ENCODE measurements at regions not wholly inside any gene's neighbourhood (a gene's known extent, or its start where the extent isn't known, plus 50 kb on each side); places are given as distances from the start of the nearest gene placed in this dataset.

- peaks cover 27% of the 10 kb centered on the region for H3K27me3 Mint-ChIP-seq
- no peaks in the 10 kb centered on the region for H3K4me1 Mint-ChIP-seq (ENCODE audit: low read depth)
- H3K9me3 Mint-ChIP-seq = no peaks in the 10 kb centered on the region
- no peaks in the 10 kb centered on the region for H3K36me3 Mint-ChIP-seq (ENCODE audit: low read depth)
- H3K4me3 Mint-ChIP-seq = no peak overlapping the region
- H3K27ac Mint-ChIP-seq = no peak overlapping the region
Observed at GRCh38 chr15:61720197-61720704, 340.0 kb downstream of the VPS13C start.

GRCh38 chr15:61715082-61715481, 345.2 kb downstream of the VPS13C start:
- H3K36me3 Mint-ChIP-seq (ENCODE audit: low read depth) = no peaks in the 10 kb centered on the region

GRCh38 chr15:61712129-61712759, 348.0 kb downstream of the VPS13C start:
- peaks cover 3% of the 10 kb centered on the region for H3K27me3 Mint-ChIP-seq
- H3K9me3 Mint-ChIP-seq = no peaks in the 10 kb centered on the region
- no peaks in the 10 kb centered on the region for H3K36me3 Mint-ChIP-seq (ENCODE audit: low read depth)
- no peak overlapping the region for H3K27ac Mint-ChIP-seq
- H3K4me1 Mint-ChIP-seq (ENCODE audit: low read depth) = no peaks in the 10 kb centered on the region
- no peak overlapping the region for H3K4me3 Mint-ChIP-seq

More at GRCh38 chr15:61715082-61715481, 345.2 kb downstream of the VPS13C start:
- Mint-ChIP-seq H3K4me3 (no peak overlapping the region), H3K9me3 (no peaks in the 10 kb centered on the region), H3K27me3 (peaks cover 11% of the 10 kb centered on the region), H3K27ac (no peak overlapping the region), H3K4me1 (ENCODE audit: low read depth) (no peaks in the 10 kb centered on the region)

- Mint-ChIP-seq H3K27ac (no peak overlapping the region), H3K9me3 (no peaks in the 10 kb centered on the region), H3K4me3 (no peak overlapping the region), H3K36me3 (ENCODE audit: low read depth) (no peaks in the 10 kb centered on the region), H3K27me3 (peaks cover 29% of the 10 kb centered on the region), H3K4me1 (ENCODE audit: low read depth) (no peaks in the 10 kb centered on the region)
Observed at GRCh38 chr15:61702224-61703020, 357.8 kb downstream of the VPS13C start.

- Mint-ChIP-seq H3K36me3 (ENCODE audit: low read depth) (no peaks in the 10 kb centered on the region), H3K4me3 (no peak overlapping the region), H3K4me1 (ENCODE audit: low read depth) (no peaks in the 10 kb centered on the region), H3K9me3 (no peaks in the 10 kb centered on the region), H3K27me3 (peaks cover 32% of the 10 kb centered on the region), H3K27ac (no peak overlapping the region)
Observed at GRCh38 chr15:61701455-61701854, 358.8 kb downstream of the VPS13C start.

GRCh38 chr15:61700803-61701202, 359.4 kb downstream of the VPS13C start:
- Mint-ChIP-seq H3K27me3 (peaks cover 32% of the 10 kb centered on the region), H3K4me3 (no peak overlapping the region), H3K9me3 (no peaks in the 10 kb centered on the region), H3K4me1 (ENCODE audit: low read depth) (no peaks in the 10 kb centered on the region), H3K27ac (no peak overlapping the region), H3K36me3 (ENCODE audit: low read depth) (no peaks in the 10 kb centered on the region)

GRCh38 chr15:61697796-61698195, 362.5 kb downstream of the VPS13C start:
- Mint-ChIP-seq H3K9me3 (no peaks in the 10 kb centered on the region), H3K27ac (no peak overlapping the region), H3K4me1 (ENCODE audit: low read depth) (no peaks in the 10 kb centered on the region), H3K27me3 (peaks cover 37% of the 10 kb centered on the region), H3K4me3 (no peak overlapping the region), H3K36me3 (ENCODE audit: low read depth) (no peaks in the 10 kb centered on the region)

GRCh38 chr15:61689067-61689466, 371.2 kb downstream of the VPS13C start:
- H3K27ac Mint-ChIP-seq = no peak overlapping the region
- no peaks in the 10 kb centered on the region for H3K9me3 Mint-ChIP-seq
- no peaks in the 10 kb centered on the region for H3K4me1 Mint-ChIP-seq (ENCODE audit: low read depth)
- no peaks in the 10 kb centered on the region for H3K36me3 Mint-ChIP-seq (ENCODE audit: low read depth)
- peaks cover 17% of the 10 kb centered on the region for H3K27me3 Mint-ChIP-seq
- H3K4me3 Mint-ChIP-seq = no peak overlapping the region

- H3K9me3 Mint-ChIP-seq = no peaks in the 10 kb centered on the region
- no peaks in the 10 kb centered on the region for H3K36me3 Mint-ChIP-seq (ENCODE audit: low read depth)
- no peak overlapping the region for H3K4me3 Mint-ChIP-seq
- peaks cover 12% of the 10 kb centered on the region for H3K27me3 Mint-ChIP-seq
- no peak overlapping the region for H3K27ac Mint-ChIP-seq
- H3K4me1 Mint-ChIP-seq (ENCODE audit: low read depth) = no peaks in the 10 kb centered on the region
Observed at GRCh38 chr15:61687651-61688050, 372.6 kb downstream of the VPS13C start.

GRCh38 chr15:61687124-61687523, 373.1 kb downstream of the VPS13C start:
- Mint-ChIP-seq H3K4me3 (no peak overlapping the region), H3K9me3 (no peaks in the 10 kb centered on the region), H3K36me3 (ENCODE audit: low read depth) (no peaks in the 10 kb centered on the region), H3K27me3 (peaks cover 8% of the 10 kb centered on the region), H3K4me1 (ENCODE audit: low read depth) (no peaks in the 10 kb centered on the region), H3K27ac (no peak overlapping the region)

- peaks cover 6% of the 10 kb centered on the region for H3K27me3 Mint-ChIP-seq
- H3K9me3 Mint-ChIP-seq = no peaks in the 10 kb centered on the region
- no peaks in the 10 kb centered on the region for H3K36me3 Mint-ChIP-seq (ENCODE audit: low read depth)
- no peak overlapping the region for H3K27ac Mint-ChIP-seq
- no peaks in the 10 kb centered on the region for H3K4me1 Mint-ChIP-seq (ENCODE audit: low read depth)
- H3K4me3 Mint-ChIP-seq = no peak overlapping the region
Observed at GRCh38 chr15:61685971-61686370, 374.3 kb downstream of the VPS13C start.

- Mint-ChIP-seq H3K27ac (no peak overlapping the region), H3K9me3 (no peaks in the 10 kb centered on the region), H3K4me1 (ENCODE audit: low read depth) (no peaks in the 10 kb centered on the region), H3K4me3 (no peak overlapping the region), H3K36me3 (ENCODE audit: low read depth) (no peaks in the 10 kb centered on the region), H3K27me3 (peaks cover 4% of the 10 kb centered on the region)
Observed at GRCh38 chr15:61685534-61685933, 374.7 kb downstream of the VPS13C start.

- H3K36me3 Mint-ChIP-seq (ENCODE audit: low read depth) = no peaks in the 10 kb centered on the region
- no peaks in the 10 kb centered on the region for H3K9me3 Mint-ChIP-seq
- H3K4me3 Mint-ChIP-seq = no peak overlapping the region
- H3K4me1 Mint-ChIP-seq (ENCODE audit: low read depth) = no peaks in the 10 kb centered on the region
- peaks cover 4% of the 10 kb centered on the region for H3K27me3 Mint-ChIP-seq
- H3K27ac Mint-ChIP-seq = no peak overlapping the region
Observed at GRCh38 chr15:61684749-61685467, 375.3 kb downstream of the VPS13C start.

- Mint-ChIP-seq H3K27me3 (peaks cover 8% of the 10 kb centered on the region), H3K27ac (no peak overlapping the region), H3K4me1 (ENCODE audit: low read depth) (no peaks in the 10 kb centered on the region), H3K9me3 (no peaks in the 10 kb centered on the region), H3K36me3 (ENCODE audit: low read depth) (no peaks in the 10 kb centered on the region), H3K4me3 (no peak overlapping the region)
Observed at GRCh38 chr15:61682891-61683735, 377.1 kb downstream of the VPS13C start.
